ENCODE measurements at regions not wholly inside any gene's neighbourhood (a gene's known extent, or its start where the extent isn't known, plus 50 kb on each side); places are given as distances from the start of the nearest gene placed in this dataset.

DNA sequence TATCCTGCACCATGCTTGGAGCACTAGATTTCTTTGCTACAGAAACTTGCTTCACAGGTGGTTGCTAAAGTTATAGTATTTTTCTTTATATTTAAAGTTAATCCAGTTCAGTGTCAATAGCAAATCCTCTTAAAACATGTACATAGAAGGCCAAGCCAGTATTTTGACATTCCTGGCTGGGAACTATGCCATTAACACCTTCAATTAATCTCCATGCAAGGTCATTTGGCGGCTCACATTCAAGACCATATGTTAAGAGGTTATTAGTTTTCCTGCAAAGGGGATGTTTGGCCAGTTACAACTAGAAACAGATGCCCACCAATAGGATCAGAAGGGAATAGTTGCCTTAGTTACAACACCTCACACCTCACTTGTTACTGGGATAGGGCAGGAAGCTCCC is 261.3 kb upstream of the MEIS1 start:
- no peak overlapping the region for H3K4ac ChIP-seq (ENCODE audit: low read depth, low read length)
- no peak overlapping the region for H4K91ac ChIP-seq (ENCODE audit: low read depth, low read length)
- no peak overlapping the region for H3K14ac ChIP-seq (ENCODE audit: low read length)
- no peaks in the 10 kb centered on the region for H3K79me1 ChIP-seq (ENCODE audit: low read length)
- H4K12ac ChIP-seq (ENCODE audit: low read depth, low read length), result no peak overlapping the region
- H4K8ac ChIP-seq (ENCODE audit: low read depth, low read length), result no peak overlapping the region
- no peak overlapping the region for H2AFZ ChIP-seq (ENCODE audit: insufficient read depth, low read length, poor library complexity)
- no peak overlapping the region for H3K27ac ChIP-seq (ENCODE audit: low read depth, low read length)
- no peaks in the 10 kb centered on the region for H3K4me1 ChIP-seq (ENCODE audit: control insufficient read depth in 1 of 2, insufficient read depth in 2 of 2, low read length in 2 of 2)
- no peak overlapping the region for H3K4me3 ChIP-seq (ENCODE audit: low read depth, low read length)
- H3K23ac ChIP-seq (ENCODE audit: low read length), result no peak overlapping the region
- H3K9me3 ChIP-seq (ENCODE audit: insufficient read depth, low read depth, low read length), result no peaks in the 10 kb centered on the region
- H2BK5ac ChIP-seq (ENCODE audit: low read depth, low read length, poor library complexity), result no peak overlapping the region
- H3K18ac ChIP-seq (ENCODE audit: low read length), result no peak overlapping the region
- no peaks in the 10 kb centered on the region for H3K36me3 ChIP-seq (ENCODE audit: control insufficient read depth in 1 of 2, insufficient read depth in 2 of 2, low read length in 2 of 2)
- H3K27me3 ChIP-seq (ENCODE audit: insufficient read depth, low read length), result no peaks in the 10 kb centered on the region
- no peaks in the 10 kb centered on the region for H3K79me2 ChIP-seq (ENCODE audit: control insufficient read depth, insufficient read depth, low read length, poor library complexity)
- H2BK12ac ChIP-seq (ENCODE audit: low read length), result no peak overlapping the region
- no CpG with 5 or more reads among the region's 1 CpG for WGBS (ENCODE audit: extremely low coverage, insufficient coverage, insufficient read length)
- no peak overlapping the region for H3K9ac ChIP-seq (ENCODE audit: low read length)
- H2AK5ac ChIP-seq (ENCODE audit: low read length), result no peak overlapping the region
- no peak overlapping the region for H2BK120ac ChIP-seq (ENCODE audit: insufficient read depth, low read length, poor library complexity)
- no peak for DNase-seq
- H3K4me2 ChIP-seq (ENCODE audit: low read length), result no peak overlapping the region

DNA sequence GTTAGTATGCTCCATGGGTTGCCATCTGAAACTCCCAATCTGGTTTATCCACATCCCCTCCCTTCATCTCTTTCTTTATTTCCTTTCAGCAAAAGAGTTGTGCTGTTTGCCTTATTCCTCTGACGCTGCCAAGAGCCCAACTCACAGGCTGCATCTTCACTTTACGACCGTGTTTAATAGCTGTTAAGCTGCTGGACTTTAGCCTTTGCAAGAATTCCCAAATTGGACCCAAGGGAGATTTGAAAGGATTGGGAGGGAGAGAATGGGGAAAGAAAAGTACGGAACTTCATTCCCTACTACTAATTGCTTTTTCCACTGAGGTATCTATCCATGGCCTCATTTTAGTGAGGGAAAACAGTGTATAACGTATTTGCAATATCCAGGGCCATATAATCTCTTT is 263.4 kb upstream of the MEIS1 start:
- WGBS (ENCODE audit: extremely low coverage, insufficient coverage, insufficient read length), result no CpG with 5 or more reads among the region's 5 CpGs
- no peak overlapping the region for H3K4me3 ChIP-seq (ENCODE audit: low read depth, low read length)
- H2AK5ac ChIP-seq (ENCODE audit: low read length), result no peak overlapping the region
- no peak for DNase-seq
- H3K79me1 ChIP-seq (ENCODE audit: low read length), result no peaks in the 10 kb centered on the region
- H3K27me3 ChIP-seq (ENCODE audit: insufficient read depth, low read length), result no peaks in the 10 kb centered on the region
- H3K4me1 ChIP-seq (ENCODE audit: control insufficient read depth in 1 of 2, insufficient read depth in 2 of 2, low read length in 2 of 2), result no peaks in the 10 kb centered on the region
- H3K79me2 ChIP-seq (ENCODE audit: control insufficient read depth, insufficient read depth, low read length, poor library complexity), result no peaks in the 10 kb centered on the region
- H2BK120ac ChIP-seq (ENCODE audit: insufficient read depth, low read length, poor library complexity), result no peak overlapping the region
- H3K36me3 ChIP-seq (ENCODE audit: control insufficient read depth in 1 of 2, insufficient read depth in 2 of 2, low read length in 2 of 2), result no peaks in the 10 kb centered on the region
- no peak overlapping the region for H3K27ac ChIP-seq (ENCODE audit: low read depth, low read length)
- H4K91ac ChIP-seq (ENCODE audit: low read depth, low read length), result no peak overlapping the region
- H4K8ac ChIP-seq (ENCODE audit: low read depth, low read length), result no peak overlapping the region
- no peak overlapping the region for H4K12ac ChIP-seq (ENCODE audit: low read depth, low read length)
- no peak overlapping the region for H2BK5ac ChIP-seq (ENCODE audit: low read depth, low read length, poor library complexity)
- H2AFZ ChIP-seq (ENCODE audit: insufficient read depth, low read length, poor library complexity), result no peak overlapping the region
- H3K18ac ChIP-seq (ENCODE audit: low read length), result no peak overlapping the region
- H3K4ac ChIP-seq (ENCODE audit: low read depth, low read length), result no peak overlapping the region
- no peak overlapping the region for H3K14ac ChIP-seq (ENCODE audit: low read length)
- H3K4me2 ChIP-seq (ENCODE audit: low read length), result no peak overlapping the region
- no peak overlapping the region for H3K9ac ChIP-seq (ENCODE audit: low read length)
- no peak overlapping the region for H3K23ac ChIP-seq (ENCODE audit: low read length)
- no peaks in the 10 kb centered on the region for H3K9me3 ChIP-seq (ENCODE audit: insufficient read depth, low read depth, low read length)
- H2BK12ac ChIP-seq (ENCODE audit: low read length), result no peak overlapping the region

DNA sequence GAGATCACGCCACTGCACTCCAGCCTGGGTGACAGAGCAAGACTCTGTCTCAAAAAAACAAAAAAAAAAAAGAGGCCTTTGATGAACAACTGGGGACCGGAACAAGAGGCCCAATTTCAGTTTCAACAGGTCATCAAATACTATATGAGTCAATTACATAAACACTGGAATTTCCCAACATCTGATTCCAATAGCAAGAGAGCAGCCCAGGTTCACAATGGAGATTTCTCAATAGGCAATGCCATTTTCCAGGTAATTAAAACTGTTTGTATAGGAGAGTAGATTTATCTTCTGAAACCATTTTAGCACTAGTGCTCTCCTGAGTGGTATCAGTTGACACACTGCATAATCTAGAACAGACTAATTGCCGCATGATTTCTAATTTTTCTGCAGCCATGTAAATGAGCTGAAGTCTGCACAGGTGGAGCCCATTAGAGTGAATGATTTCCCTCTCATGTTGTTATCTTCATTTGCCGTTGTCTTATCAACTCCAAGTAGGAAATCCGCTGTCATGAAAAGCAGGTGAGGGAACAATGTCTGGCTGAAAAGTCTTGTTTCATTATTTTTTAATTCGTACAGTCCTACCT is 264.1 kb upstream of the MEIS1 start:
- H3K14ac ChIP-seq (ENCODE audit: low read length), result no peak overlapping the region
- DNase-seq, result no peak
- no peaks in the 10 kb centered on the region for H3K27me3 ChIP-seq (ENCODE audit: insufficient read depth, low read length)
- H3K4ac ChIP-seq (ENCODE audit: low read depth, low read length), result no peak overlapping the region
- no peak overlapping the region for H2BK120ac ChIP-seq (ENCODE audit: insufficient read depth, low read length, poor library complexity)
- no peak overlapping the region for H3K18ac ChIP-seq (ENCODE audit: low read length)
- no peaks in the 10 kb centered on the region for H3K79me2 ChIP-seq (ENCODE audit: control insufficient read depth, insufficient read depth, low read length, poor library complexity)
- H3K23ac ChIP-seq (ENCODE audit: low read length), result no peak overlapping the region
- H3K27ac ChIP-seq (ENCODE audit: low read depth, low read length), result no peak overlapping the region
- no peaks in the 10 kb centered on the region for H3K9me3 ChIP-seq (ENCODE audit: insufficient read depth, low read depth, low read length)
- no peaks in the 10 kb centered on the region for H3K36me3 ChIP-seq (ENCODE audit: control insufficient read depth in 1 of 2, insufficient read depth in 2 of 2, low read length in 2 of 2)
- WGBS (ENCODE audit: extremely low coverage, insufficient coverage, insufficient read length), result no CpG with 5 or more reads among the region's 6 CpGs
- no peak overlapping the region for H4K8ac ChIP-seq (ENCODE audit: low read depth, low read length)
- H3K4me1 ChIP-seq (ENCODE audit: control insufficient read depth in 1 of 2, insufficient read depth in 2 of 2, low read length in 2 of 2), result no peaks in the 10 kb centered on the region
- H4K91ac ChIP-seq (ENCODE audit: low read depth, low read length), result no peak overlapping the region
- no peak overlapping the region for H4K12ac ChIP-seq (ENCODE audit: low read depth, low read length)
- no peak overlapping the region for H3K4me2 ChIP-seq (ENCODE audit: low read length)
- H2BK12ac ChIP-seq (ENCODE audit: low read length), result no peak overlapping the region
- no peak overlapping the region for H2BK5ac ChIP-seq (ENCODE audit: low read depth, low read length, poor library complexity)
- no peak overlapping the region for H2AFZ ChIP-seq (ENCODE audit: insufficient read depth, low read length, poor library complexity)
- no peak overlapping the region for H3K9ac ChIP-seq (ENCODE audit: low read length)
- no peak overlapping the region for H2AK5ac ChIP-seq (ENCODE audit: low read length)
- H3K4me3 ChIP-seq (ENCODE audit: low read depth, low read length), result no peak overlapping the region
- H3K79me1 ChIP-seq (ENCODE audit: low read length), result no peaks in the 10 kb centered on the region

DNA sequence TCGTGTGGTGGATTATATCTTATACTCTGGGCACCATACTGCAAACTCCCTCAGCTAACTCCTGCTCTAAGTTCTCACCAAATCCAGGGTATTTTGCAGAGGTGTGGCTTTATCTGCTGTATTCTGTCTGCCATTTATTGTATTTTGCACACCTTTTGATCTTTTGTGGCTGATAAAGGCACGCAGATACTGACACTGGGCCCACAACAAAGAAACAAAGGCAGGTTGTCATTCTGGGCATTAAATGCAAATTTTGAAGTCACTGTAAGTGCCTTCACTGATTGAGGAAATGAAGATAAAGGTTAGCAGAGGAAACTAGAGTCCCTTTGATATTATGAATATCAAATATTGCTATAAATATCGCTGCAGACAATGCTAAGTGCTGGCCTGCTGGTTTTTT is 265.8 kb upstream of the MEIS1 start:
- H3K4ac ChIP-seq (ENCODE audit: low read depth, low read length), result no peak overlapping the region
- H3K14ac ChIP-seq (ENCODE audit: low read length), result no peak overlapping the region
- H4K12ac ChIP-seq (ENCODE audit: low read depth, low read length), result no peak overlapping the region
- no peak overlapping the region for H3K4me3 ChIP-seq (ENCODE audit: low read depth, low read length)
- H2BK5ac ChIP-seq (ENCODE audit: low read depth, low read length, poor library complexity), result no peak overlapping the region
- no peaks in the 10 kb centered on the region for H3K27me3 ChIP-seq (ENCODE audit: insufficient read depth, low read length)
- H3K36me3 ChIP-seq (ENCODE audit: control insufficient read depth in 1 of 2, insufficient read depth in 2 of 2, low read length in 2 of 2), result no peaks in the 10 kb centered on the region
- H4K91ac ChIP-seq (ENCODE audit: low read depth, low read length), result no peak overlapping the region
- no peaks in the 10 kb centered on the region for H3K79me1 ChIP-seq (ENCODE audit: low read length)
- no peak overlapping the region for H3K27ac ChIP-seq (ENCODE audit: low read depth, low read length)
- WGBS (ENCODE audit: extremely low coverage, insufficient coverage, insufficient read length), result no CpG with 5 or more reads among the region's 3 CpGs
- no peaks in the 10 kb centered on the region for H3K4me1 ChIP-seq (ENCODE audit: control insufficient read depth in 1 of 2, insufficient read depth in 2 of 2, low read length in 2 of 2)
- H3K18ac ChIP-seq (ENCODE audit: low read length), result no peak overlapping the region
- H3K23ac ChIP-seq (ENCODE audit: low read length), result no peak overlapping the region
- no peak overlapping the region for H2AFZ ChIP-seq (ENCODE audit: insufficient read depth, low read length, poor library complexity)
- no peak overlapping the region for H4K8ac ChIP-seq (ENCODE audit: low read depth, low read length)
- no peak overlapping the region for H3K9ac ChIP-seq (ENCODE audit: low read length)
- no peak overlapping the region for H2BK120ac ChIP-seq (ENCODE audit: insufficient read depth, low read length, poor library complexity)
- no peak overlapping the region for H2AK5ac ChIP-seq (ENCODE audit: low read length)
- DNase-seq, result no peak
- no peak overlapping the region for H2BK12ac ChIP-seq (ENCODE audit: low read length)
- no peaks in the 10 kb centered on the region for H3K9me3 ChIP-seq (ENCODE audit: insufficient read depth, low read depth, low read length)
- H3K79me2 ChIP-seq (ENCODE audit: control insufficient read depth, insufficient read depth, low read length, poor library complexity), result no peaks in the 10 kb centered on the region
- no peak overlapping the region for H3K4me2 ChIP-seq (ENCODE audit: low read length)
